Spleen (tissue), 7 donors: ENCODE measurements at regions not wholly inside any gene's neighbourhood (a gene's known extent, or its start where the extent isn't known, plus 50 kb on each side); places are given as distances from the start of the nearest gene placed in this dataset.

Experiments used
- POLR2A ChIP-seq, 3 donors: fragments of 450-650 bp; IDR thresholded peaks; one replicate each; pipeline ENCODE4 v1.5.1; 2017; ENCODE audit warnings: antibody characterized with exemption in 3 of 3, mild to moderate bottlenecking in 1 of 3
- TF ChIP-seq, protein P1 (sequence below), 11 experiments: fragments of 200-600 bp in 7 of 11; fragments of 450-650 bp in 4 of 11; sonication (generic) in 4 of 11; IDR thresholded peaks in 8 of 11; conservative IDR thresholded peaks in 3 of 11; 1 replicate in 7 of 11; 2 replicates in 4 of 11; pipeline versions ENCODE4 v1.4.0 to v1.8.0; 2016 to 2021; ENCODE audit warnings: antibody characterized with exemption in 11 of 11, inconsistent platforms in 4 of 11, mild to moderate bottlenecking in 1 of 11
- donor health status: DM: no; HTN: no; CAD: no; lungs with moderate emphysema.
- donor health status: DM: no; HTN: no; CAD: no.
- donor health status: DM: no; HTN: no; CAD: no.

- no peak for TF ChIP-seq POLR2A (IDR thresholded peaks at IDR 0.05)
- TF ChIP-seq, protein P1, sequence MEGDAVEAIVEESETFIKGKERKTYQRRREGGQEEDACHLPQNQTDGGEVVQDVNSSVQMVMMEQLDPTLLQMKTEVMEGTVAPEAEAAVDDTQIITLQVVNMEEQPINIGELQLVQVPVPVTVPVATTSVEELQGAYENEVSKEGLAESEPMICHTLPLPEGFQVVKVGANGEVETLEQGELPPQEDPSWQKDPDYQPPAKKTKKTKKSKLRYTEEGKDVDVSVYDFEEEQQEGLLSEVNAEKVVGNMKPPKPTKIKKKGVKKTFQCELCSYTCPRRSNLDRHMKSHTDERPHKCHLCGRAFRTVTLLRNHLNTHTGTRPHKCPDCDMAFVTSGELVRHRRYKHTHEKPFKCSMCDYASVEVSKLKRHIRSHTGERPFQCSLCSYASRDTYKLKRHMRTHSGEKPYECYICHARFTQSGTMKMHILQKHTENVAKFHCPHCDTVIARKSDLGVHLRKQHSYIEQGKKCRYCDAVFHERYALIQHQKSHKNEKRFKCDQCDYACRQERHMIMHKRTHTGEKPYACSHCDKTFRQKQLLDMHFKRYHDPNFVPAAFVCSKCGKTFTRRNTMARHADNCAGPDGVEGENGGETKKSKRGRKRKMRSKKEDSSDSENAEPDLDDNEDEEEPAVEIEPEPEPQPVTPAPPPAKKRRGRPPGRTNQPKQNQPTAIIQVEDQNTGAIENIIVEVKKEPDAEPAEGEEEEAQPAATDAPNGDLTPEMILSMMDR (IDR thresholded peaks at IDR 0.05 in 8 of 11, conservative IDR thresholded peaks at IDR 0.05 in 3 of 11): no peak
Measured at GRCh38 chr9:111107141-111107540, 68.9 kb upstream of the LPAR1 start.
